Neuronal stem cell (in vitro differentiated cells): ENCODE measurements at regions not wholly inside any gene's neighbourhood (a gene's known extent, or its start where the extent isn't known, plus 50 kb on each side); places are given as distances from the start of the nearest gene placed in this dataset.

ENCODE experiments used
- DNase-seq: peaks from one replicate; pipeline ENCODE4 v3.0.0-alpha.2; 2013; ENCODE audit warnings: low spot score
- H2AFZ ChIP-seq: one replicate; pipeline ENCODE4 v1.6.1; 2013; ENCODE audit warnings: mild to moderate bottlenecking, low read length, inconsistent platforms
- H2AK5ac ChIP-seq: 2 replicates; pipeline ENCODE4 v1.6.1; 2013; ENCODE audit warnings: low read depth, mild to moderate bottlenecking, inconsistent platforms, low read length, moderate library complexity, mixed read lengths
- H2BK120ac ChIP-seq: 2 replicates; pipeline ENCODE4 v1.6.1; 2013; ENCODE audit warnings: low read depth, mild to moderate bottlenecking, inconsistent platforms, low read length, moderate library complexity, mixed read lengths
- H2BK12ac ChIP-seq: one replicate; pipeline ENCODE4 v1.6.1; 2013; ENCODE audit warnings: low read length, inconsistent platforms
- H2BK15ac ChIP-seq: 2 replicates; pipeline ENCODE4 v1.6.1; 2013; ENCODE audit warnings: mild to moderate bottlenecking, low read length, inconsistent platforms, mixed read lengths
- H2BK5ac ChIP-seq: one replicate; pipeline ENCODE4 v1.6.1; 2013; ENCODE audit warnings: inconsistent platforms, mild to moderate bottlenecking, low read length, moderate library complexity
- H3K14ac ChIP-seq: one replicate; pipeline ENCODE4 v1.6.1; 2013; ENCODE audit warnings: low read length, inconsistent platforms
- H3K18ac ChIP-seq: 2 replicates; pipeline ENCODE4 v1.6.1; 2013; ENCODE audit warnings: low read length, inconsistent platforms
- H3K23ac ChIP-seq: 2 replicates; pipeline ENCODE4 v1.6.1; 2013; ENCODE audit warnings: low read depth, mild to moderate bottlenecking, mixed read lengths, low read length, inconsistent platforms; ENCODE audit not compliant: poor library complexity
- H3K27ac ChIP-seq: replicated peaks from 3 replicates; pipeline ENCODE4 v1.5.1; 2013; ENCODE audit warnings: low read length, inconsistent platforms
- H3K27me3 ChIP-seq, 3 experiments: 2 replicates each; pipeline ENCODE4 v1.6.1; 2013; ENCODE audit warnings: low read length in 3 of 3, mild to moderate bottlenecking in 2 of 3, inconsistent platforms in 1 of 3, low read depth in 1 of 3, mixed read lengths in 1 of 3, moderate library complexity in 1 of 3; ENCODE audit not compliant: control insufficient read depth in 3 of 3, insufficient read depth in 3 of 3
- H3K36me3 ChIP-seq, 2 donors: replicated peaks in 1 of 2; 2 replicates each; pipeline ENCODE4 v1.6.1; 2013; ENCODE audit warnings: low read length in 2 of 2; ENCODE audit not compliant: control insufficient read depth in 2 of 2, insufficient read depth in 2 of 2
- H3K4ac ChIP-seq: 2 replicates; pipeline ENCODE4 v1.6.1; 2013; ENCODE audit warnings: inconsistent platforms, mild to moderate bottlenecking, low read length, moderate library complexity
- H3K4me1 ChIP-seq, 2 donors: 1 replicate in 1 of 2; 2 replicates in 1 of 2; pipeline ENCODE4 v1.6.1; 2013; ENCODE audit warnings: low read length in 2 of 2, low read depth in 1 of 2; ENCODE audit not compliant: control insufficient read depth in 2 of 2, insufficient read depth in 1 of 2
- H3K4me2 ChIP-seq: one replicate; pipeline ENCODE4 v1.6.1; 2013; ENCODE audit warnings: mild to moderate bottlenecking, low read length, inconsistent platforms; ENCODE audit not compliant: insufficient read depth, poor library complexity, severe bottlenecking
- H3K4me3 ChIP-seq, 2 donors: 2 replicates each; pipeline ENCODE4 v1.5.1; 2013; ENCODE audit warnings: low read length in 2 of 2, mild to moderate bottlenecking in 2 of 2, inconsistent platforms in 1 of 2, moderate library complexity in 1 of 2
- H3K79me1 ChIP-seq: one replicate; pipeline ENCODE4 v1.6.1; 2013; ENCODE audit warnings: low read depth, mild to moderate bottlenecking, inconsistent platforms, low read length, moderate library complexity
- H3K9ac ChIP-seq: one replicate; pipeline ENCODE4 v1.6.1; 2013; ENCODE audit warnings: mild to moderate bottlenecking, low read depth, low read length, inconsistent platforms; ENCODE audit not compliant: poor library complexity
- H3K9me3 ChIP-seq, 2 donors: replicated peaks in 1 of 2; 2 replicates each; pipeline versions ENCODE3 to v1.6.1; 2013; ENCODE audit warnings: low read length in 2 of 2, mild to moderate bottlenecking in 2 of 2, inconsistent platforms in 1 of 2, low read depth in 1 of 2, mixed read lengths in 1 of 2, moderate library complexity in 1 of 2; ENCODE audit not compliant: control insufficient read depth in 2 of 2, insufficient read depth in 1 of 2
- H4K8ac ChIP-seq: one replicate; pipeline ENCODE4 v1.6.1; 2013; ENCODE audit warnings: low read depth, mild to moderate bottlenecking, inconsistent platforms, low read length, moderate library complexity
- H4K91ac ChIP-seq: one replicate; pipeline ENCODE4 v1.6.1; 2013; ENCODE audit warnings: low read length, low read depth, mild to moderate bottlenecking, inconsistent platforms; ENCODE audit not compliant: poor library complexity
- WGBS, 2 donors: extraction: QIAGEN DNeasy Blood & Tissue Kit; methylation state at CpG; one replicate each; pipeline ENCODE4 v1.1.7; 2013; ENCODE audit warnings: missing lambda C conversion rate in 2 of 2, mixed read lengths in 1 of 2; ENCODE audit not compliant: insufficient read length in 2 of 2, insufficient replicate concordance in 1 of 2; ENCODE audit errors: extremely low coverage in 2 of 2; 5-methylcytosine and 5-hydroxymethylcytosine counted together

DNA sequence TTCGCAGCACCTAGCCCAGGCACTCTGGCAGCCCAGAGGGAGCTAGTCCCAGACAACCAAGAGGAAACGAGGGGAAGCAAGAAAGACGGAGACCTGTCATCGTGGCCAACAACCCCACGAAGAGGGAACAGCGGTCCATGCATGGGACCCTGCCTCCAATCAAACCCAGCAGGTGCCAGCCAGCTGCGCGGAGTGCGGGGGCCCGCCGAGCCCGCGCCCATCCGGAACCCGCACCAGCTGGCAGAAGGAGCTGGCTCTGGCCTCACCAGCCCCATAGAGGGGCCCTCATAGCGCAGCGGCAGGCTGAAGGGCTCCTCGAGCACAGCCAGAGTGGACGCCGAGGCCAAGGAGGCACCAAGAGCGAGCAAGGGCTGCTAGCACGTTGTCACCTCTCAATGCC is 332.4 kb upstream of the MAGEB18 start:
- H3K4ac ChIP-seq = no peak overlapping the region
- H3K9ac ChIP-seq = no peak overlapping the region
- no peak overlapping the region for H2BK12ac ChIP-seq
- H3K14ac ChIP-seq = no peak overlapping the region
- no peak overlapping the region for H4K91ac ChIP-seq
- no peak overlapping the region for H2BK5ac ChIP-seq
- no peaks in the 10 kb centered on the region for H3K79me1 ChIP-seq
- H3K36me3 ChIP-seq = no peaks in the 10 kb centered on the region
- no peak overlapping the region for H2AK5ac ChIP-seq
- no peak overlapping the region for H3K27ac ChIP-seq
- H3K27me3 ChIP-seq = no peaks in the 10 kb centered on the region
- no peak overlapping the region for H2BK15ac ChIP-seq
- no peak overlapping the region for H3K4me2 ChIP-seq
- no peaks in the 10 kb centered on the region for H3K9me3 ChIP-seq
- H3K23ac ChIP-seq = no peak overlapping the region
- H2BK120ac ChIP-seq = no peak overlapping the region
- no peak for DNase-seq
- no peak overlapping the region for H4K8ac ChIP-seq
- H3K18ac ChIP-seq = no peak overlapping the region
- no peak overlapping the region for H3K4me3 ChIP-seq
- H2AFZ ChIP-seq = no peak overlapping the region
- no peaks in the 10 kb centered on the region for H3K4me1 ChIP-seq
- no CpG with 5 or more reads among the region's 22 CpGs for WGBS, 2 donors

DNA sequence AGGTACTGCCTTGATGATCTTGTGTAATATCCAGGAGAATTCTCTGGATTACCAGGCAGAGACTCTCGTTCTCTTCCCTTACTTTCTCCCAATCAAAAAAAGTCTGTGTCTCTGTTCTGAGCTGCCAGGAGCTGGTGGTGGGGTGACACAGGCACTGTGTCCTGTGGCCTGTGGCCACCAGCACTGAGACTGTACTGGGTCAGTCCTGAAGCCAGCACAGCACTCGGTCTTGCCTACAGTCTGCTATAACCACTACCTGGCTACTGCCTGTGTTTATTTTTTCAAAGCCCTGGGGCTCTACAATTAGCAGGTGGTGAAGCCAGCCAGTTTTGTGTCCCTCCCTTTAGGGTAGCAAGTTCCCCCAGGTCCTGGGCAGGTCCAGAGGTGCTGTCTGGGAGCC is 331.1 kb upstream of the MAGEB18 start:
- no peaks in the 10 kb centered on the region for H3K27me3 ChIP-seq
- no peak overlapping the region for H2AFZ ChIP-seq
- no peak for DNase-seq
- no peak overlapping the region for H2AK5ac ChIP-seq
- H2BK15ac ChIP-seq = no peak overlapping the region
- no peak overlapping the region for H3K23ac ChIP-seq
- no peak overlapping the region for H4K8ac ChIP-seq
- H2BK5ac ChIP-seq = no peak overlapping the region
- no peaks in the 10 kb centered on the region for H3K4me1 ChIP-seq
- no peak overlapping the region for H4K91ac ChIP-seq
- H3K27ac ChIP-seq = no peak overlapping the region
- H3K4me2 ChIP-seq = no peak overlapping the region
- H2BK12ac ChIP-seq = no peak overlapping the region
- H3K4ac ChIP-seq = no peak overlapping the region
- no peak overlapping the region for H3K4me3 ChIP-seq
- H3K79me1 ChIP-seq = no peaks in the 10 kb centered on the region
- no CpG with 5 or more reads among the region's 2 CpGs for WGBS, 2 donors
- H3K9me3 ChIP-seq = no peaks in the 10 kb centered on the region
- no peaks in the 10 kb centered on the region for H3K36me3 ChIP-seq
- no peak overlapping the region for H3K14ac ChIP-seq
- no peak overlapping the region for H3K18ac ChIP-seq
- no peak overlapping the region for H3K9ac ChIP-seq
- no peak overlapping the region for H2BK120ac ChIP-seq

DNA sequence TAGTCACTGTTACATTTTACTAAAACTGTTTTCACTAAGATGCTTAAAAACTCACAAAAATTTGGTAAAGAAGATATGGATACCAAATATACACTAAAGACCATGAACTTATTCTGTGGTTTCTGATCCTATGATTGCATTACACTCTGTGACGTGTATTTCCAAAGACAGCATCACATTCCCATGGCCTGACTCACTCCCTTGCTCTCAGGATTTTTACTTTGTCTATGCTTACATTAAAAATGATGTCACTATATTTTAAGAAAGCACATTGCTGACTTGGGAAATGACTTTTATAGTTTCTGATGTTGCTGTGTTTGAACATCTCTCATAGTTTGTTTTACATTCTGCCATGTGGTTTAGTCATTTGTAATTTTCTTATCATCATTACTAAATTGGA is 327.9 kb upstream of the MAGEB18 start:
- Histone ChIP-seq H3K36me3 (no peaks in the 10 kb centered on the region), H3K9me3 (no peaks in the 10 kb centered on the region), H3K18ac (no peak overlapping the region), H3K14ac (no peak overlapping the region), H3K4ac (no peak overlapping the region), H2BK5ac (no peak overlapping the region), H3K9ac (no peak overlapping the region), H3K4me3 (no peak overlapping the region), H4K8ac (no peak overlapping the region), H2BK15ac (no peak overlapping the region), H3K27ac (no peak overlapping the region), H4K91ac (no peak overlapping the region), H3K23ac (no peak overlapping the region), H3K27me3 (no peaks in the 10 kb centered on the region), H3K79me1 (no peaks in the 10 kb centered on the region), H2BK120ac (no peak overlapping the region), H2AK5ac (no peak overlapping the region), H3K4me1 (no peaks in the 10 kb centered on the region), H3K4me2 (no peak overlapping the region), H2AFZ (no peak overlapping the region), H2BK12ac (no peak overlapping the region)
- no peak for DNase-seq
- WGBS, 2 donors = no CpG with 5 or more reads among the region's 1 CpG

DNA sequence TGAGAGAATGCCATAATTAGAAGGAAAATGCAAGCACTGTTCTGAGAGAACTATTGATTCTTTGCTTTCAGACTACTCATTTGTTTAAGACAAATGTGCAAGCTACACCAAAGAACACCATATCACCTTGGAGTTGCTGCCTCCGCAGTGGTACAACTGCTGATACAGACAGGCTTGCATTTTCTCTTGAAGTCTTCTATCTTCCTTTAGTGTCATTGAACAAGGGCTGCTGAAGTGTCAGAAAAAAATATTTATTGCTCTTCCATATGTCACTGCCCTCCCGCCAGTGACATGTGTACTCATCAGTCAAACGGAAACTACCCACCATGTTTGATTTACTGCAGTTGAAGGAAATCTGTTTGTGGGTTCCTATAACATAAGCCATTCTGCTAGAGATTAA is 318.3 kb upstream of the MAGEB18 start:
- no peaks in the 10 kb centered on the region for H3K79me1 ChIP-seq
- no peaks in the 10 kb centered on the region for H3K36me3 ChIP-seq
- H4K91ac ChIP-seq = no peak overlapping the region
- no peaks in the 10 kb centered on the region for H3K27me3 ChIP-seq
- no peak overlapping the region for H2AFZ ChIP-seq
- no peak overlapping the region for H2BK120ac ChIP-seq
- no peak overlapping the region for H2BK12ac ChIP-seq
- no peak overlapping the region for H3K4ac ChIP-seq
- H3K9me3 ChIP-seq = no peaks in the 10 kb centered on the region
- no CpG with 5 or more reads among the region's 3 CpGs for WGBS, 2 donors
- H3K4me3 ChIP-seq = no peak overlapping the region
- H4K8ac ChIP-seq = no peak overlapping the region
- H2BK5ac ChIP-seq = no peak overlapping the region
- H3K18ac ChIP-seq = no peak overlapping the region
- DNase-seq = no peak
- no peak overlapping the region for H3K4me2 ChIP-seq
- H3K27ac ChIP-seq = no peak overlapping the region
- no peak overlapping the region for H2AK5ac ChIP-seq
- no peak overlapping the region for H3K9ac ChIP-seq
- no peak overlapping the region for H3K14ac ChIP-seq
- no peak overlapping the region for H3K23ac ChIP-seq
- H2BK15ac ChIP-seq = no peak overlapping the region
- no peaks in the 10 kb centered on the region for H3K4me1 ChIP-seq
